IPS-18a (cell line): ENCODE measurements at regions not wholly inside any gene's neighbourhood (a gene's known extent, or its start where the extent isn't known, plus 50 kb on each side); places are given as distances from the start of the nearest gene placed in this dataset.

ENCODE experiments used
- H3K27ac ChIP-seq: one replicate; pipeline ENCODE4 v1.5.1; 2013; ENCODE audit warnings: low read length
- H3K27me3 ChIP-seq: one replicate; pipeline ENCODE4 v1.6.1; 2013; ENCODE audit warnings: mild to moderate bottlenecking, low read length; ENCODE audit not compliant: control insufficient read depth, insufficient read depth
- H3K36me3 ChIP-seq: one replicate; pipeline ENCODE4 v1.6.1; 2013; ENCODE audit warnings: low read depth, low read length; ENCODE audit not compliant: control insufficient read depth
- H3K4me1 ChIP-seq: one replicate; pipeline ENCODE4 v1.6.1; 2013; ENCODE audit warnings: low read depth, low read length; ENCODE audit not compliant: control insufficient read depth
- H3K4me3 ChIP-seq: one replicate; pipeline ENCODE4 v1.5.1; 2013; ENCODE audit warnings: low read length
- H3K9ac ChIP-seq: one replicate; pipeline ENCODE4 v1.6.1; 2013; ENCODE audit warnings: mild to moderate bottlenecking, low read length, moderate library complexity
- H3K9me3 ChIP-seq: one replicate; pipeline ENCODE4 v1.6.1; 2013; ENCODE audit warnings: low read depth, low read length; ENCODE audit not compliant: control insufficient read depth

DNA sequence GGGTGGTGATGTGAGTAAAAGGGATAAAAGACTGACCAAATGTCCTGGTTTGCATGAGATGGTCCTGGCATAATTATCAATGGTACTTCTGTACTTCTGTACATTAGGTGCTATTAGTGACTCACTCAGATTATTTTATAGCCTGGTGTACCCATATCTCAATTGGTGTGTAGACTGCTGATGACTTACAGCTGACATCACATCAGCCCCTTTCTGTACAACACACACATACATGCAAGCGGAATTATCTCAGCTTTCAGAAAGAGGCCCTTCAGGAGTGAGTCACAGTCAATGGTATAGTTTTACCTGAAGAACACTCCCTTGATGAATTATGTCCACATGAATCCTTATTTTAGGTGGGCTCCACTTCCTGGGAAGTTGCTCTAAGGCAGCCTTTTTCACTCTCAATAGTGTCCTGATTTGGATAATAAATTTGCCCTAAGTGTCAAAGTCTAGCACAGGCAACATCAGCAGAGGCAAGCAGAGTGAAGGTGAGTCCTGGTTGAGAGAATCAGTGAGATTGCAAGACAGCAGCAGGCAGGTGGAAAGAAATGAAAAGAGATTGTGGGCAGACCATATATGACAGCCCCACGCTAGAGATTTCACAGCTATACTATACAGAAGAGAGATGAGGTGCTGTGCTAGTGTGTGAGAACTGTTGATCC is 137.0 kb downstream of the ZPLD1 start:
- H3K4me1 ChIP-seq: peaks cover 4% of the 10 kb centered on the region
- H3K36me3 ChIP-seq: no peaks in the 10 kb centered on the region
- H3K9me3 ChIP-seq: no peaks in the 10 kb centered on the region

DNA sequence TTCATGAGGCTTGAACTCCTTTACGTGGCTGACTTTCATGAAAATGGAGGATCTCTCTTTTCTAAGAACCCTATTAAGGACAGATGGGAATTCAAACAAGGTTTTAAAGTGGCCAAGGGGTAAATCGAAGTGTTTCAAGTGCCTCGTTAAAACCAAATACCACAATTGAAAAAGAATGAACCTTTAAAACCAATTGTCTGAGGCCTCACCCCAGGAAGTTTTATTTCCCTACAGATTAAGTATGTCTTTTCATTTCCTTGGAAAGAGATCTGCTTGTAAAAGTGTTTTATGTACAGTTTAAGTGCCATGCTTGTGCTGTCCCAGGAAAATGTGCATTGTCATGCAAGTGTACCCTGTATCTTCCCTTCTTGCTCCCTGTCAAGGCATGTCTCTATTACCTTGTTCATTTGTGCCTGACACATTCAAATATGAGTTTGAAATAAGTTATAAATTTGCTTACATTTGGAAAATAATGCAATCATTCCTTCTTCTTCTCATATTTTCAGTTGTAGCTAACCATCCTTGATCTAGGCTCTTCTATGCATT is 138.7 kb downstream of the ZPLD1 start:
- no peak overlapping the region for H3K9ac ChIP-seq
- H3K4me3 ChIP-seq: no peak overlapping the region

More for the DNA sequence above, 137.0 kb downstream of the ZPLD1 start:
- no peak overlapping the region for H3K27ac ChIP-seq
- H3K4me3 ChIP-seq: no peak overlapping the region
- no peaks in the 10 kb centered on the region for H3K27me3 ChIP-seq
- H3K9ac ChIP-seq: no peak overlapping the region

DNA sequence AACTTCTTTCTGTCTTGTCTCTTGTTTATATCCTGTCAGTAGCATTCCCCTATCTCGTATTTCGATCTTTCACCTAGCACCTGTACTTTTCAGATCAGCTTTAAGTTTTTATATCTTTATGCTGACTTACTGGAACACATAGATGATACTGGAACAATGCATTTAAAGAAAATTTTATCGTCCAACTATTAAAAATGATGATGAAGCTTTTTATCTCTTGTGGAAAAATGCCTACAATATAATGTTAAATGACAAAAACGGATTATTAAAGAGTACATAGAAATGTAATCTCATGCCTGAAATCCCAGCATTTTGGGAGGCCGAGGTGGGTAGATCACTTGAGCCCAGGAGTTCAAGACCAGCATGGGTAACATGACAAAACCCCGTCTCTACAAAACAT is 139.5 kb downstream of the ZPLD1 start:
- H3K4me3 ChIP-seq: no peak overlapping the region

More for the DNA sequence above, 138.7 kb downstream of the ZPLD1 start:
- Histone ChIP-seq H3K27ac (no peak overlapping the region), H3K27me3 (no peaks in the 10 kb centered on the region), H3K36me3 (no peaks in the 10 kb centered on the region), H3K4me1 (peaks cover 4% of the 10 kb centered on the region), H3K9me3 (no peaks in the 10 kb centered on the region)

DNA sequence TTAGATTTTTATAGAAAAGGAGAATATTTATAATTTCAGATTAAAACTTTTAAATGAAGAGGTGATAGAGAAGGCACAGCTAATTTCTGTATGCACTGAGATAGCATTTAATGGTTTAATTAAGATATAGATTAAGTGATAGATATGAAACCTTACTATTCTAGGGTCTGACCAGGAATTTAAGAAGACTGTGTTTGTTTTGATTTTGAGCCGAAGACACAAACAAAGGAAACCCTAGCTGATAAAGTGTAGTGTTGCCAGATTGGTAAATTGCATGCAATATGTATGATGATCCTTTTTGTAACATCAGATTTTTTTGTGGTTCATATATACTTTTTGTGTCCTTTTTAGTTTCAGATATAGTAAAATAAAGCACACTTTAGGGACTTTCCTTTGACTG is 141.8 kb downstream of the ZPLD1 start:
- no peak overlapping the region for H3K4me3 ChIP-seq
- no peaks in the 10 kb centered on the region for H3K9me3 ChIP-seq
- no peaks in the 10 kb centered on the region for H3K27me3 ChIP-seq
- no peak overlapping the region for H3K27ac ChIP-seq
- H3K36me3 ChIP-seq: no peaks in the 10 kb centered on the region
- H3K4me1 ChIP-seq: no peaks in the 10 kb centered on the region
- H3K9ac ChIP-seq: no peak overlapping the region

More for the DNA sequence above, 139.5 kb downstream of the ZPLD1 start:
- no peak overlapping the region for H3K27ac ChIP-seq
- no peaks in the 10 kb centered on the region for H3K27me3 ChIP-seq
- H3K4me1 ChIP-seq: peaks cover 4% of the 10 kb centered on the region
- no peaks in the 10 kb centered on the region for H3K36me3 ChIP-seq
- no peak overlapping the region for H3K9ac ChIP-seq
- H3K9me3 ChIP-seq: no peaks in the 10 kb centered on the region

DNA sequence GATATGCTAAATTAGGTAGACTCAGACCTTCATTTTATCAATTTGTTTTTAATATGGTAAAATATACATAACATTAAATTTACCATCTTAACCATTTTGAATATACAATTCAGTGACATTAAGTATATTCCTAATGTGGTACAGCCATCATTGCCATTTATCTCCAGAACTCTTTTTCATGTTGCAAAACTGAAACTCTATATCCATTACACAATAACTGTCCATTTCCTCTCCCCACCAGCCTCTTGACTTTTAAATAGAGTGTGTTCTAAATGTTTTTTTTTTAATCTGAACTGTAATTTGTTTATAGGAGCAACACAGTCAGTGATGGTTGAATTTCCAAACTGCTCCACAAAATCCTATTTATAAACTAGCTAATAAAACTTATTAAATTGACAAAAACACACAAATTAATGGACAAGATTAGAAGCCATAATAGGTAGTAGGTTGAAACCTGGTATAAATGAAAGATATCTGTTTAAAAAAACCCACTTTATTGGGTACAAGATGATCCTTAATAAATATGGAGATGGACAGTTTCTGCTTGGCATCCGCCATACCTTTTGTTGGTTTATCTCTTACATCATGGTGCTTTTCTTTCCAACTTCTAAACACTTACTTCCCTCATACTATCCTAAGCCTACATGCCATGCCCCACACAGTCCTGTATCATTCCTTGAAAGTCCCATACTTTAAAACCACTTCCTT is 142.4 kb downstream of the ZPLD1 start:
- Histone ChIP-seq H3K27ac (no peak overlapping the region), H3K4me3 (no peak overlapping the region), H3K36me3 (no peaks in the 10 kb centered on the region), H3K9ac (no peak overlapping the region), H3K9me3 (no peaks in the 10 kb centered on the region), H3K27me3 (no peaks in the 10 kb centered on the region), H3K4me1 (no peaks in the 10 kb centered on the region)

DNA sequence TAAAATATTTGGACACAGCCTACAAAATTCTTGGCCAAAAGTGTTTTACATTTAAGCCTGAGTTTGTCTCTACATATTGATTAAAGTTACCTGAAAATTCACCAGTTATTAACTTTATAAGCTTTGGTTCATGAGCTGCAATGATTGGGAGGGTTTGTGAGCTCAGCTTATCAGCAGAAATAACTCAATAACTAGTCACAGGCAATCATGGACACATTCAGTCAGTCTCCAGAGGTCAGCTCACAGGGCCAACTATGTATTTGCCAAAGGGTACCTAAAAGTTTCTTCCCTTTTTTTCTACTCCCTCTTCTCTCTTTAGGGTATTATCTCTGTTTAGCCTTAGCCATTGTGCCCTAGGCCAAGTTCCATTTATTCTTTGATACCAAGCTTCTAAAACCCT is 145.9 kb downstream of the ZPLD1 start:
- H3K36me3 ChIP-seq: no peaks in the 10 kb centered on the region
- no peak overlapping the region for H3K9ac ChIP-seq
- H3K9me3 ChIP-seq: no peaks in the 10 kb centered on the region
- no peak overlapping the region for H3K4me3 ChIP-seq
- H3K4me1 ChIP-seq: no peaks in the 10 kb centered on the region
- H3K27ac ChIP-seq: no peak overlapping the region
- no peaks in the 10 kb centered on the region for H3K27me3 ChIP-seq

DNA sequence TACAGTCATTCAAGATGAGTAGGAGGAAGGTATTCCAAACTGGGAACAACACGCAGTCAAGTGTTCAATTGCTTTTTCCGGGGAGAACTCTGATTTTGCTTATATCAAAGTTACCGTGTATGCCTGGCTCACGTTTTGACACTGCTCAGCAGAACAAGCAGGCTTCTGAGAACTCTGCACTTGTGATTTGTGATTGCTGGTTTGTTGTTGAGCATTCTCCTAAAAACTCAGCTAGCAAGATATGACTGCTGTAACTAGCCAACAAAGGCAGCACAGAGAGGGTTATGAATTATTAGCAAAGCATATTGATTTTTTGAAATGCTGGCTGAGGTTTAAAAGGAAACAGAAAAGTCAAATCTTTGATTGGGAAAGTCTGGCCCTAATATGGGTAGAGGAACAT is 151.7 kb downstream of the ZPLD1 start:
- Histone ChIP-seq H3K27me3 (no peaks in the 10 kb centered on the region), H3K27ac (no peak overlapping the region), H3K36me3 (no peaks in the 10 kb centered on the region), H3K9ac (no peak overlapping the region), H3K4me3 (no peak overlapping the region), H3K4me1 (no peaks in the 10 kb centered on the region), H3K9me3 (no peaks in the 10 kb centered on the region)

DNA sequence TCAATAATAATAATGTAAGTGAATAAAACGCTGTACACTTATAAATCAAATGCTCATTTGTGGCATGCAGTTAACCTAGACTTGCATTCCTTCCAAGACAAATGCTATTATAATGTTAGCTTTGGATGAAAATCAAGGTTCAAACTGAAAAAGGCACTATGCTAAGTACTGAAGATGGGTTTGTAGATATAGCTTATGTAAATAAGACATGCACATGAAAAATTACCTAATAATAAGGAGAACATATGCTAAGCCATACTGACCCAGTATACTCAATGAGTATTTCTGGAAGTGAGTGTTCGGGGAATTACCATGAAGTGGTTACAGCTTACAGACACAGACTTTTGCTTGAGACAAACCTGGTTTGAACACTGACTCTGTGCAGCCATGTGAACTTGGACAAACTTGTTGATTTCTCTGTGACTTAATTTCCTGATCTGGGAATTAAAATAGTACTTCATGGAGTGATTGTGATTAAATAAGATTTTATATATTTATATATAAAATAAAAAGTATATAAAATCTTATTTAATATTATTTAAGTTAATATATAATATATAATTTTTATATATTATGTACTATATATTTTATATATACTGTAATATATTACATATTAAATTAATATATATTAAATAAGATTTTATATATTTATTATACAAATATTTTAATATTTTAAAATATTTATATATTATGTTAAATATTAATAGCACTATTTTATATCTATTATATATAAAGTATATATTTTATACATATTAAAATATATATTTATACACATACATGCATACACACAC is 159.2 kb downstream of the ZPLD1 start:
- no peaks in the 10 kb centered on the region for H3K36me3 ChIP-seq
- no peak overlapping the region for H3K9ac ChIP-seq
- H3K4me3 ChIP-seq: no peak overlapping the region
- H3K9me3 ChIP-seq: no peaks in the 10 kb centered on the region
- H3K4me1 ChIP-seq: no peaks in the 10 kb centered on the region
- no peak overlapping the region for H3K27ac ChIP-seq
- no peaks in the 10 kb centered on the region for H3K27me3 ChIP-seq

DNA sequence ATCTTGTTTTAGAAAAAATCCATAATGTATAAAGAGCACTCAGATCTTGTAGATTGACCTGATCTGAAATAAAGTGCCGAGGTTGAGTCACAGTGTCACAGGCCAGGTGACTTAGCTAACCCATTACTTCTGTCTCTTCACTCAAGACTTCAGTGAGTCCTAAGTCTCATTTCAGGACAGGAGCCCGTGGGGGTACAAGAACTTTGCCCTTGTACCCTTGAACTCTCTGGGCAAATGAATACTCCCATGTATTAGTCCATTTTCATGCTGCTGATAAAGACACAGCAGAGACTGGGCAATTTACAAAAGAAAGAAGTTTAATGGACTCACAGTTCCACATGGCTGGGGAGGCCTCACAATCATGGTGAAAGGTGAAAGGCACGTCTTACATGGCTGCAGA is 160.2 kb downstream of the ZPLD1 start:
- Histone ChIP-seq H3K9me3 (no peaks in the 10 kb centered on the region), H3K27ac (no peak overlapping the region), H3K9ac (no peak overlapping the region), H3K4me3 (no peak overlapping the region), H3K27me3 (no peaks in the 10 kb centered on the region), H3K4me1 (no peaks in the 10 kb centered on the region), H3K36me3 (no peaks in the 10 kb centered on the region)

DNA sequence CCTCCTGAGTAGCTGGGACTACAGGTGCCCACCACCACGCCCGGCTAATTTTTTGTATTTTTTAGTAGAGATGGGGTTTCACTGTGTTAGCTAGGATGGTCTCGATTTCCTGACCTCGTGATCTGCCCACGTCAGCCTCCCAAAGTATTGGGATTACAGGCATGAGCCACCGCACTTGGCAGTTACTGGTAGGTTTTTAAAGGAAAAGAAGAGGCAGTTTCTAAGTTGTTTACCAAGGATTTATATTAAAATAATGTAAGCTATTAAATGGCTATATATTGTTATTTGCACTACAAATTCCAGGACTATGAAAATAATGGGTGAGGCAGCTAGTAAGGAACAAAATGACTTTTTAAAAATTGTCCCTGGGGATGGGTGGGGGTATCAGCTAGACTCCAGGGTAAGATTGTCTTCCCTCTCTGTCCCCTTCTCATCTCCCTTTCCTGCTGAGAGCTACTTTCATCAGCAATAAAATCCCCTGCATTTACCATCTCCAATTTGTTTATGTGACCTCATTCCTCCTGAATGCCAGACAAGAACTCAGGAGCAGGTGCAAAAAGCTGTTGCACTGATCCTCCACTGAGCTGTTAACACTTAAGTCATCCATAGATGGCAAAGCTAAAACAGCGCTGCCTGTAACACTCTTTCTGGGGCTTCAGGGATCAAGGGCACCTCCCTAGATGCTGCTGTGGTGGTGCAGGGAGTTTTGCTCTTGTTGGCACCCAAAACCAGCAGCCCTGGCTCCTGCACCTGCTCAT is 165.2 kb downstream of the ZPLD1 start:
- no peak overlapping the region for H3K9ac ChIP-seq
- H3K27ac ChIP-seq: no peak overlapping the region
- no peaks in the 10 kb centered on the region for H3K4me1 ChIP-seq
- no peaks in the 10 kb centered on the region for H3K9me3 ChIP-seq
- H3K27me3 ChIP-seq: no peaks in the 10 kb centered on the region
- H3K36me3 ChIP-seq: no peaks in the 10 kb centered on the region
- no peak overlapping the region for H3K4me3 ChIP-seq

DNA sequence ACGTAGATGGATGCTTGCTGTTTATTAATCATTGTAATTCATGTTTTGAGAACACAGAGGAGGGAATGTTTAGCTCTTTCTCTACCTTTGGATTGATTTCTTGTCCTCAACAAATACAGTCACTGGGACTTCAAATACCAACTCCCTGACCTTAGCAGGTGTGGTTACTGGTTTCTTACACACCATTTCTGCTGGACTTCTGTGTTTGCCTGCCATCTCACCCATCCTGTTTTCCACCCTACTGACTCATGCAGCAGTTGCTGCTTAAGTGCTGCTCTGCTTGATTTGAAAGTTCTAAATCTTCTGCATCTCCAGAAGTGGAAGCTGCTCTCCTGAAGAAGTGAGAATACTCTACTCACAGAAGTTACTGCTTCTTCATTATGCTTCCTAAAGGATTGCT is 170.3 kb downstream of the ZPLD1 start:
- Histone ChIP-seq H3K27ac (no peak overlapping the region), H3K9me3 (no peaks in the 10 kb centered on the region), H3K9ac (no peak overlapping the region), H3K4me3 (no peak overlapping the region), H3K4me1 (no peaks in the 10 kb centered on the region), H3K36me3 (no peaks in the 10 kb centered on the region), H3K27me3 (no peaks in the 10 kb centered on the region)
